22Rv1 (cell line): ENCODE measurements at regions not wholly inside any gene's neighbourhood (a gene's known extent, or its start where the extent isn't known, plus 50 kb on each side); places are given as distances from the start of the nearest gene placed in this dataset.

Experiments
- CTCF ChIP-seq: fragments of 450-650 bp; IDR thresholded peaks from 2 replicates; pipeline ENCODE4 v1.5.1; 2017; ENCODE audit warnings: mild to moderate bottlenecking
- ZFX ChIP-seq: fragments of 450-650 bp; IDR thresholded peaks from 2 replicates; pipeline ENCODE4 v1.6.1; 2017; ENCODE audit warnings: antibody characterized with exemption, borderline replicate concordance

GRCh38 chr1:4171480-4172450 is 271.7 kb upstream of the C1orf174 start:
- TF ChIP-seq CTCF (no peak), ZFX (no peak)
